ENCODE measurements at regions not wholly inside any gene's neighbourhood (a gene's known extent, or its start where the extent isn't known, plus 50 kb on each side); places are given as distances from the start of the nearest gene placed in this dataset.

- Mint-ChIP-seq H3K27me3 (no peaks in the 10 kb centered on the region), H3K27ac (no peak overlapping the region), H3K36me3 (no peaks in the 10 kb centered on the region), H3K4me1 (no peaks in the 10 kb centered on the region), H3K9me3 (peaks cover 4% of the 10 kb centered on the region), H3K4me3 (no peak overlapping the region)
- ATAC-seq (ENCODE audit: low read depth) (no peak), DNase-seq (ENCODE audit: low spot score in 2 of 2) (no peak)
Measured at GRCh38 chr20:60752741-60753420, 499.2 kb upstream of the CDH4 start.

DNA sequence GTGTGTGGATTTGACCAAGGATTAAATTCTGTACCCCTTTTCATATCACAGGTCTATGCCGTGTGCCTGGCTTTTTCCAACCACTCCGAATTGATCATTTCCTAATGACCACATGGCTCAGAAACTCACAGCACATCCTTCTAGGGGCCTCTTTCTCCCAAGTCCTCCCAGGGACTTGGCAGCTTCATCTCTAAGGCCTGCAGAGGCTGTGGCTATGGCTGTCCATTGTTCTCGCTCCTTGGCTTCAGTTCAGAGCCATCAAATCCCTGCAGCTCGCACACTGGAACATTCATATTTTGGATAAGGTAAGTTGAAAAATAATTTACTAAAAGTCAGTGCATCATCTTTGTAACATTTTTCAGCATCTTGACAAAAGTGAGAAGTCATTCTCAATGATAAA is 497.2 kb upstream of the CDH4 start:
- Mint-ChIP-seq H3K9me3 (no peaks in the 10 kb centered on the region), H3K27me3 (no peaks in the 10 kb centered on the region), H3K4me1 (no peaks in the 10 kb centered on the region), H3K36me3 (no peaks in the 10 kb centered on the region), H3K27ac (no peak overlapping the region), H3K4me3 (no peak overlapping the region)
- no peak for DNase-seq (ENCODE audit: low spot score in 2 of 2)
- ATAC-seq (ENCODE audit: low read depth) = no peak

DNA sequence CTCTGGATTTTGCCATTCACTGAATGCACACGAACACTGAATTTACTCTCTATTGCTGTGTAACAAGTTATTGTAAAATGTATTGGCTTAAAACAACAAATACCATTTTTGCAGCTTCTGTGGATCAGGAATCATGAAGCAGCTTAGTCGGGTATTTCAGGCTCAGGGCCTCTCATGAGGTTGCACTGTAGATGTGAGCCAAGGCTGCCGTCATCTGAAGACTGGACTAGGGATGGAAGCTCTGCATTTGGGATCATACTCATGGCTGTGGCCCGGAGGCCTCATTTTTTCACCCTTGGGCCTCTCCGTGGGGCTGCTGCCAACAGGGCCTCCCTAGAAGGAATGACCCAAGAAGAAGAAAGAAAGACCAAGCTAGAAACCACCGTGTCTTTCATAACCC is 492.4 kb upstream of the CDH4 start:
- no peak overlapping the region for H3K4me3 Mint-ChIP-seq
- H3K27me3 Mint-ChIP-seq = no peaks in the 10 kb centered on the region
- DNase-seq (ENCODE audit: low spot score in 2 of 2) = no peak
- H3K27ac Mint-ChIP-seq = no peak overlapping the region
- no peaks in the 10 kb centered on the region for H3K9me3 Mint-ChIP-seq
- H3K4me1 Mint-ChIP-seq = no peaks in the 10 kb centered on the region
- ATAC-seq (ENCODE audit: low read depth) = no peak
- no peaks in the 10 kb centered on the region for H3K36me3 Mint-ChIP-seq

GRCh38 chr20:60760256-60761000 is 491.6 kb upstream of the CDH4 start:
- ATAC-seq (ENCODE audit: low read depth) (no peak), DNase-seq (ENCODE audit: low spot score in 2 of 2) (no peak)
- H3K27ac Mint-ChIP-seq = no peak overlapping the region
- no peaks in the 10 kb centered on the region for H3K4me1 Mint-ChIP-seq
- H3K4me3 Mint-ChIP-seq = no peak overlapping the region
- H3K36me3 Mint-ChIP-seq = no peaks in the 10 kb centered on the region
- H3K27me3 Mint-ChIP-seq = no peaks in the 10 kb centered on the region
- no peaks in the 10 kb centered on the region for H3K9me3 Mint-ChIP-seq

GRCh38 chr20:60761056-60761455 is 491.0 kb upstream of the CDH4 start:
- no peak overlapping the region for H3K27ac Mint-ChIP-seq
- H3K36me3 Mint-ChIP-seq = no peaks in the 10 kb centered on the region
- H3K4me3 Mint-ChIP-seq = no peak overlapping the region
- H3K9me3 Mint-ChIP-seq = no peaks in the 10 kb centered on the region
- H3K4me1 Mint-ChIP-seq = no peaks in the 10 kb centered on the region
- DNase-seq (ENCODE audit: low spot score in 2 of 2) (no peak), ATAC-seq (ENCODE audit: low read depth) (no peak)
- no peaks in the 10 kb centered on the region for H3K27me3 Mint-ChIP-seq

DNA sequence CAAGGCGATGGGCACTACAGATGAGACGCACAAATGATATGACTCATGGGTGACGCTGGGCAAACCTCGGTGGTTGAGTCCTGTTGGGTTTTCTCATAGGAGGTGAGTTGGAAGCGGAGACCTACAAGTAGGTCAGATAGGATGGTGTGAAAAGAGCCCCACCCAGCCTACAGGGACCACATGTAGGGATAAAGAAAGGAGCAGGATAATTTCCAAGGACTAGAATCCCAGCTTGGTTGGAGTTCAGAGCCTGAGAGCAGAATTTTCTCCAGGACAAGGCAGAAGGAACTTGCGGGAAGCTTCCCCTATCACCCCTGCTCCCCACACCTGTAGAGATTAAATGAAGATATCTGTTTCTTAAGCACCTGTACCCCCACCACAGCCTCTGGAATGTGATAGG is 489.7 kb upstream of the CDH4 start:
- H3K27me3 Mint-ChIP-seq = no peaks in the 10 kb centered on the region
- no peaks in the 10 kb centered on the region for H3K4me1 Mint-ChIP-seq
- DNase-seq (ENCODE audit: low spot score in 2 of 2) (no peak), ATAC-seq (ENCODE audit: low read depth) (no peak)
- H3K36me3 Mint-ChIP-seq = no peaks in the 10 kb centered on the region
- H3K27ac Mint-ChIP-seq = no peak overlapping the region
- H3K9me3 Mint-ChIP-seq = no peaks in the 10 kb centered on the region
- no peak overlapping the region for H3K4me3 Mint-ChIP-seq

GRCh38 chr20:60764328-60764727 is 487.7 kb upstream of the CDH4 start:
- Mint-ChIP-seq H3K36me3 (no peaks in the 10 kb centered on the region), H3K27me3 (no peaks in the 10 kb centered on the region), H3K9me3 (no peaks in the 10 kb centered on the region), H3K4me3 (no peak overlapping the region), H3K27ac (no peak overlapping the region), H3K4me1 (no peaks in the 10 kb centered on the region)
- ATAC-seq (ENCODE audit: low read depth) (no peak), DNase-seq (ENCODE audit: low spot score in 2 of 2) (no peak)

DNA sequence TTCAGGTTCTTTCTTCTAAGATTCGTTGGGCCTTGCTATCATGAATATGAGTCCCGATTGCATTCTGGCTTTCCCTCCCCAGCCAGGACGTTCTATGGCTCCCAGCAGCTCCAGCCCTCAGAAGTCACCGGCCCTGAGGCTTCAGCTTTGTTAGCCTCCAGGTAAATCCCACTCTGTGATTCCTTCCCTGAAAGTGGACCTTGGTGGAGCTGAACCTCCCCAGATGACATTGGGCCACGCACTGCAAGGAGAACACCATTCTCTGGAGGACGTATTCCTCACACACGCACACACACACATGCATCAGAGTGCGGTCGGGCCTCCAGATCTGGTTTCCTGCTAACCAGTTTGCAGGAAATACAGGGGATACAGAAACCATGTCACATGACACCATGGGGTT is 487.3 kb upstream of the CDH4 start:
- ATAC-seq (ENCODE audit: low read depth) (no peak), DNase-seq (ENCODE audit: low spot score in 2 of 2) (no peak)
- no peak overlapping the region for H3K27ac Mint-ChIP-seq
- H3K4me1 Mint-ChIP-seq = no peaks in the 10 kb centered on the region
- H3K27me3 Mint-ChIP-seq = no peaks in the 10 kb centered on the region
- no peak overlapping the region for H3K4me3 Mint-ChIP-seq
- H3K36me3 Mint-ChIP-seq = no peaks in the 10 kb centered on the region
- H3K9me3 Mint-ChIP-seq = peaks cover 2% of the 10 kb centered on the region

DNA sequence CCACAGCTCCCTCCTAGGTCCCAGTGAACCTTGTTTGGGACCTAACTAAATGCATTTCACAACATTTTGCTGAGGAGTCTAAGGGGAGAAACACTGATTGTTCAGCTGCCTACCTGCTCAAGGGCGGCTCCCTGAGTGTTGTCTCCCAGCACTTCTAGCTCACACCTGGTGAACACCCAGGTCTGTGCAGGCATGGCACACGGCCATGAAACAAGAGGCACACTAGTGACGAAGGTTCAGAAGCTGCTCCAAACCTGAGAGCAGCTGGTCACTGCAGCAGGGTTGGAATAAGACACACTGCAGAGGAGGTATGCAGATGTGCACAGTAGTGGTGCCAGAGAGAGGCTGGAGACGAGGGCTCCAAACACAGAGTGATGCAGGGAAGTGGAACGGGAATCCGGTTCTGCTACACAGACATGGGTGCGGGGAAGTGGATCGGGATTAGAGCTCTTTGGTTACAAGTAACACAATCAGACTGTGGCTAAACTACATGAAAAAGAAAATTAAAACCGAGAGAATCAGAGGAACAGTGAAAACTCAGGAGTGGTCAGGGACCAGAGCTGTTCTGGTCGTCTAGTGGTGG is 486.1 kb upstream of the CDH4 start:
- no peak for ATAC-seq (ENCODE audit: low read depth)
- Mint-ChIP-seq H3K27ac (no peak overlapping the region), H3K4me3 (no peak overlapping the region), H3K36me3 (no peaks in the 10 kb centered on the region), H3K4me1 (no peaks in the 10 kb centered on the region), H3K9me3 (peaks cover 2% of the 10 kb centered on the region), H3K27me3 (no peaks in the 10 kb centered on the region)
- no peak for DNase-seq (ENCODE audit: low spot score in 2 of 2)

DNA sequence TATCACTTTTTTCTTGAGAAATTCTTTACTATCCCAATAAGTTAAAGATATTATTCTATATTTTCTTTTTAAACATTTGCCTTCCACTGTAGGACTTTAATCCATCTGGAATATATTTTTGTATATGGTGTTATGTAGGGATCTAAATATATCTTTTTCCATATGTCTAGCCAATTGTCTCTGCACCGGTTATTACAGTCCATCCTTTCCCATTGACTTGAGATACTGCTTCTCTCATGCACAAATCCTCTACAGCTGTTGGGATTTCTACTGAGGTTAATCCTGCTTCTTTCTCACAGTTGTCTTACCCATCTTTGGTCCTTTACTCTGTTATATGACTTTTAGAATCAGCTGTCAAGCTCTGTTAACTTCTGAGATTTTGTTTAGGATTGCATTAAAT is 483.8 kb upstream of the CDH4 start:
- no peak overlapping the region for H3K4me3 Mint-ChIP-seq
- H3K4me1 Mint-ChIP-seq = no peaks in the 10 kb centered on the region
- no peaks in the 10 kb centered on the region for H3K27me3 Mint-ChIP-seq
- DNase-seq (ENCODE audit: low spot score in 2 of 2) (no peak), ATAC-seq (ENCODE audit: low read depth) (no peak)
- no peak overlapping the region for H3K27ac Mint-ChIP-seq
- peaks cover 2% of the 10 kb centered on the region for H3K9me3 Mint-ChIP-seq
- no peaks in the 10 kb centered on the region for H3K36me3 Mint-ChIP-seq

DNA sequence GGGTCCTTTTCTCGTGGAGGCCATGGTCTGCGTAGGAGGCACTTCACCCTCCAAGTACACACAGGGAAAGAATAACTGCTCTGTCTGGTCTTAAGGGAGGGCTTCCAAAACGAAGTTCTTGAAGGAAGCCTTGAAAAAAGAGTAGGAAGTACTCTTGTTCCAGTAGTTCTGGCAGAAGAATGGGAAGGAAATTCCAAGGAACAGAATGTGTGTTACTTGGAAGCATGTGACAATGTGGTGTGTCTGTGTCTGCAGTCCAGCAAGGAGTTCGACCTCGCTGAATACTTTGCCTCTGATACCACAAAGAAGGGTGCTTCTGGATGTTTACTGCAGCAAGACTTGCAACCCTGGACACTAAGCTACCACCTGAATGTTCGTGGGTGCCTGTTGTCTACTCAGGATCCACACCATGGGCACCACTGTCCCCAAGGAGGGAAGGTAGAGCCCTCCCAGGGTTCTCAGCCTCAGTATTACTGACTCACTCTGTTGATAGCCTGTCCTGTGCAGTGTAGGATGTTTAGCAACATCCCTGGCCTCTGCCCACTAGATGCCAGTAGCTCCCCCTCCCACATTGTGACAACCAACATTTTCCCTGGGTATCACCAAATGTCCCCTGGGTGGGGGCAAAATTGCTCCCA is 471.6 kb upstream of the CDH4 start:
- Mint-ChIP-seq H3K27me3 (no peaks in the 10 kb centered on the region), H3K36me3 (no peaks in the 10 kb centered on the region), H3K4me3 (no peak overlapping the region)

GRCh38 chr20:60782959-60783625 is 469.0 kb upstream of the CDH4 start:
- ATAC-seq (ENCODE audit: low read depth) (no peak), DNase-seq (ENCODE audit: low spot score in 2 of 2) (no peak)
- Mint-ChIP-seq H3K9me3 (no peaks in the 10 kb centered on the region), H3K27ac (no peak overlapping the region), H3K4me3 (no peak overlapping the region), H3K27me3 (no peaks in the 10 kb centered on the region), H3K4me1 (no peaks in the 10 kb centered on the region), H3K36me3 (no peaks in the 10 kb centered on the region)

More for the DNA sequence above, 471.6 kb upstream of the CDH4 start:
- Mint-ChIP-seq H3K9me3 (peaks cover 2% of the 10 kb centered on the region), H3K4me1 (no peaks in the 10 kb centered on the region), H3K27ac (no peak overlapping the region)
- ATAC-seq (ENCODE audit: low read depth) (no peak), DNase-seq (ENCODE audit: low spot score in 2 of 2) (no peak)

DNA sequence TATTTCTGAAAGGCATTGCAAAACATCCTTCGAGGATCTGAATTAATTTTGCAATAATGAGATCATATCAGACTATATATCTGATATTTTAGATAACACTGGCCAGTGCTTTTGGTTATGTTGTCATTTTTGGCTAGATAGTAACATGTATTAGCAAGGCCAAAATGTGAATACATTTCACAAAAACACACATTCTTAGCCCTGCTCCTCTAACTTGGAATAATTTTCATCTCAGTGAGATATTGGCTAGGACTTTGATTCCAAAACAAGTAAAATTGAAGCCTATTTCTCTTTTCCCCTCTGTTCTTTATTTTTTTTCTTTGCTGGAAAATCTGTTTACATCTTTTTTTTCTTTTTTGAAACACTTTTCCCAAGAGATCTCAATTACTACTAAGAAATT is 466.8 kb upstream of the CDH4 start:
- no peak overlapping the region for H3K27ac Mint-ChIP-seq
- DNase-seq (ENCODE audit: low spot score in 2 of 2) (no peak), ATAC-seq (ENCODE audit: low read depth) (no peak)
- no peaks in the 10 kb centered on the region for H3K9me3 Mint-ChIP-seq
- no peak overlapping the region for H3K4me3 Mint-ChIP-seq
- no peaks in the 10 kb centered on the region for H3K36me3 Mint-ChIP-seq
- no peaks in the 10 kb centered on the region for H3K4me1 Mint-ChIP-seq
- H3K27me3 Mint-ChIP-seq = no peaks in the 10 kb centered on the region

DNA sequence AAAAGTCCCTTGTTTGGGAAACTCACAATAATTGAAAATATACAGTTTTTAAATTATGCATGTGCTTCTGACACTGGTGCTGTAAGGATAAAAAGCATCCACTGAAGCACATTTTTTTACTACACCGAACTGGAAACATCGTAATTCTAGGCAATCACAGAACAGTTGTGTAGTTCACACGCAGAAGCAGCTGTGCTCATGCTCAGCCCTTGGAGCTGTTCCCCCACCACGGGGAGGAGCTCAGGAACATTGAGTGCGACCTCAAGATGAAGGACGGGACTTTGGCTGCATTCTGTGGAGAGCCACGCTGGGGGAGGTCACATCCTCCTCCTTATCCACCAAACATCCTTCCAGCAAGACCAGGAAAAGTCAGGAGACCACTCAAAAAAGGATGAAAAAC is 466.3 kb upstream of the CDH4 start:
- Mint-ChIP-seq H3K9me3 (no peaks in the 10 kb centered on the region), H3K36me3 (no peaks in the 10 kb centered on the region), H3K27ac (no peak overlapping the region), H3K27me3 (no peaks in the 10 kb centered on the region), H3K4me3 (no peak overlapping the region), H3K4me1 (no peaks in the 10 kb centered on the region)
- ATAC-seq (ENCODE audit: low read depth) (no peak), DNase-seq (ENCODE audit: low spot score in 2 of 2) (no peak)
